WTC11 (cell line): ENCODE measurements at regions not wholly inside any gene's neighbourhood (a gene's known extent, or its start where the extent isn't known, plus 50 kb on each side); places are given as distances from the start of the nearest gene placed in this dataset.
"Not testable (repeated sequence)": the region's sequence is repeated elsewhere in the genome, so short reads cannot be mapped to it uniquely, and the experiment has no call there.

Experiments
- ATAC-seq: fragments of 200-7000 bp; cut with Tn5 transposase; 2 replicates; pipeline ENCODE4 v1.10.0; 2021; ENCODE audit warnings: mild to moderate bottlenecking, moderate library complexity
- CTCF ChIA-PET: fragments of 300-600 bp; sonication (Branson Sonifier 250); formaldehyde crosslinking; loops from one replicate; lab custom pipeline; 2021; ENCODE audit warnings: antibody characterized with exemption; lab: Charles Lee
- POLR2A ChIA-PET: fragments of 350-600 bp; sonication (Branson Sonifier 250); formaldehyde crosslinking; loops from one replicate; lab custom pipeline; 2021; ENCODE audit warnings: antibody characterized with exemption; lab: Charles Lee
- DNase-seq: peaks from one replicate; pipeline ENCODE4 v3.0.0; 2021; ENCODE audit warnings: low spot score
- H3K27ac Mint-ChIP-seq: 2 replicates; pipeline ENCODE4 v1.8.0; 2021; ENCODE audit warnings: mixed read lengths
- H3K27me3 Mint-ChIP-seq: 2 replicates; pipeline ENCODE4 v1.8.0; 2021; ENCODE audit warnings: low read depth, mild to moderate bottlenecking, moderate library complexity, mixed read lengths
- H3K36me3 Mint-ChIP-seq: 2 replicates; pipeline ENCODE4 v1.8.0; 2021; ENCODE audit warnings: mixed read lengths
- H3K4me1 Mint-ChIP-seq: 2 replicates; pipeline ENCODE4 v1.8.0; 2022; ENCODE audit warnings: mixed read lengths
- H3K4me3 Mint-ChIP-seq: 2 replicates; pipeline ENCODE4 v1.8.0; 2021; ENCODE audit warnings: mild to moderate bottlenecking, moderate library complexity, mixed read lengths
- H3K9me3 Mint-ChIP-seq: 2 replicates; pipeline ENCODE4 v1.8.0; 2021; ENCODE audit warnings: mixed read lengths
- ATF1 ChIP-seq: sonication (generic); formaldehyde crosslinking; IDR thresholded peaks from 2 replicates; pipeline ENCODE4 v1.8.1; 2023; ENCODE audit warnings: mild to moderate bottlenecking, moderate library complexity, missing genetic modification reagents
- NFYB ChIP-seq: sonication (generic); formaldehyde crosslinking; conservative IDR thresholded peaks from 2 replicates; pipeline ENCODE4 v1.8.0; 2022; ENCODE audit warnings: low read depth, missing genetic modification reagents
- OVOL2 ChIP-seq: fragments of 250-450 bp; sonication (Bioruptor Pico); IDR thresholded peaks from 2 replicates; pipeline ENCODE4 v1.9.0; 2021; ENCODE audit warnings: mild to moderate bottlenecking, borderline replicate concordance
- SMAD4 ChIP-seq: sonication (generic); formaldehyde crosslinking; IDR thresholded peaks from 2 replicates; pipeline ENCODE4 v1.8.0; 2022; ENCODE audit warnings: mild to moderate bottlenecking, missing genetic modification reagents
- TEAD1 ChIP-seq: sonication (generic); formaldehyde crosslinking; IDR thresholded peaks from 2 replicates; pipeline ENCODE4 v1.8.0; 2022; ENCODE audit warnings: mild to moderate bottlenecking, missing genetic modification reagents
- TP53 ChIP-seq: sonication (generic); formaldehyde crosslinking; IDR thresholded peaks from 2 replicates; pipeline ENCODE4 v1.8.1; 2023; ENCODE audit warnings: mild to moderate bottlenecking, missing genetic modification reagents
- ZNF263 ChIP-seq: sonication (generic); formaldehyde crosslinking; IDR thresholded peaks from 2 replicates; pipeline ENCODE4 v1.8.1; 2022; ENCODE audit warnings: low read depth, mild to moderate bottlenecking, moderate library complexity, missing genetic modification reagents
- TF ChIP-seq, protein P1 (sequence below): fragments of 200-600 bp; IDR thresholded peaks from 2 replicates; pipeline ENCODE4 v1.8.0; 2022; ENCODE audit warnings: antibody characterized with exemption
- TF ChIP-seq, protein P2 (sequence below): sonication (generic); formaldehyde crosslinking; IDR thresholded peaks from 2 replicates; pipeline ENCODE4 v1.8.1; 2023; ENCODE audit warnings: mild to moderate bottlenecking, missing genetic modification reagents, borderline replicate concordance
- TF ChIP-seq, protein P3 (sequence below): fragments of 250-450 bp; sonication (Bioruptor Pico); IDR thresholded peaks from 2 replicates; pipeline ENCODE4 v1.9.0; 2021; ENCODE audit warnings: mild to moderate bottlenecking
- TF ChIP-seq, protein P4 (sequence below): sonication (generic); formaldehyde crosslinking; IDR thresholded peaks from 2 replicates; pipeline ENCODE4 v1.8.1; 2022; ENCODE audit warnings: mild to moderate bottlenecking, missing genetic modification reagents, moderate library complexity, borderline replicate concordance
- TF ChIP-seq, protein P5 (sequence below): sonication (generic); formaldehyde crosslinking; IDR thresholded peaks from 2 replicates; pipeline ENCODE4 v1.8.1; 2023; ENCODE audit warnings: mild to moderate bottlenecking, missing genetic modification reagents, moderate library complexity

DNA sequence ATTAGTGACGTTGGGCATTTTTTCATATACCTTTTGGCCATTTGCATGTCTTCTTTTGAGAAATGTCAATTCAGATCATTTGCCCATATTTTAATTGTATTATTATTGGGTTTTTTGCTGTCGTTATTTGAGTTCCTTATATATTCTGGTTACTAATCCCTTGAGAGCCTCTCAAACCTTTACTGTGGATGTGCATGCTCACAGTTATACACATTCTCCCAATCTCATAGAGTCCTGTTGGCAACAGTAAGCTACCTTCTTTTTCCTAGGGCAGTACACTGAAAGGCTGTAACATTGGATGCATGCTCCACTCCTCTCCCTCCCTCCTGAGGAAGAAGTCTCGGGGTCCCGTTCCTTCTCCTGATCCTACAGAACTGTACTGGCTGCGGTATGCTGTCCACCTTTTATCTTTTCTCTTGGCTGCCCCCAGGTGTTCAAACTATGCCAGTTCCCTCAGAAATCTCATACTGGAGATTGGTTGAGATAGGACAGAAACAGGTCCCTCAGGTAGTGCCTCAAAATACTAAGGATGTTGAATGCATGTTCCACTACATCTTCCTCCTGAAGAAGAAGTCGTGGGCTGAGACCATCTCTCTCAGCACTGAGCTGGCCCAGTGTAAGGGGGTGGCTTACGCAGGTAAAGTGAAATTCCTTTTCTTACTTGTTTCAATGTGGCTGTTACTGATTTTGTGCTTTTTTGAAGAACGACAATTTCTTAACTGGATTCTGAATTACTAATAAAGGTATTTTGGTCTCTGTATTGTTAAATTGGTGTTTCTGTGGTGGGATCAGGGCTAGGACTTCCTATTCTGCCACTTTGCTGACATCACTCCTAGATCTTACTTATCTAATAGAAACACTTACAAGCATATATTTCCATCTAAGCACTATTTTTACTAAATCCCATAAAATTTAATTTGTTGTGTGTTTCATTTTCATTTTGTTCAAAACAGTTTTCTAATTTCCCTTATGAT lies 145.4 kb upstream of the HUWE1 start:
- peak; percentile 96 for ATAC-seq
- TF ChIP-seq, protein P1, sequence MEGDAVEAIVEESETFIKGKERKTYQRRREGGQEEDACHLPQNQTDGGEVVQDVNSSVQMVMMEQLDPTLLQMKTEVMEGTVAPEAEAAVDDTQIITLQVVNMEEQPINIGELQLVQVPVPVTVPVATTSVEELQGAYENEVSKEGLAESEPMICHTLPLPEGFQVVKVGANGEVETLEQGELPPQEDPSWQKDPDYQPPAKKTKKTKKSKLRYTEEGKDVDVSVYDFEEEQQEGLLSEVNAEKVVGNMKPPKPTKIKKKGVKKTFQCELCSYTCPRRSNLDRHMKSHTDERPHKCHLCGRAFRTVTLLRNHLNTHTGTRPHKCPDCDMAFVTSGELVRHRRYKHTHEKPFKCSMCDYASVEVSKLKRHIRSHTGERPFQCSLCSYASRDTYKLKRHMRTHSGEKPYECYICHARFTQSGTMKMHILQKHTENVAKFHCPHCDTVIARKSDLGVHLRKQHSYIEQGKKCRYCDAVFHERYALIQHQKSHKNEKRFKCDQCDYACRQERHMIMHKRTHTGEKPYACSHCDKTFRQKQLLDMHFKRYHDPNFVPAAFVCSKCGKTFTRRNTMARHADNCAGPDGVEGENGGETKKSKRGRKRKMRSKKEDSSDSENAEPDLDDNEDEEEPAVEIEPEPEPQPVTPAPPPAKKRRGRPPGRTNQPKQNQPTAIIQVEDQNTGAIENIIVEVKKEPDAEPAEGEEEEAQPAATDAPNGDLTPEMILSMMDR = 0 out of 2 replicates have a peak, but pooled peaks have one; percentile 23
- TF ChIP-seq ZNF263 (CRISPR knock-in tag) = no peak
- TF ChIP-seq, all 79 proteins: peak for 1
- no peaks in the 10 kb centered on the region for H3K4me1 Mint-ChIP-seq
- peak; percentile 33 for DNase-seq
- ChIA-PET POLR2A (no interaction called here), CTCF (interaction anchor here (0.6 to 1.6 kb wide), 2 partner anchors 140 to 148 kb away, joined by 3 to 4 read pairs; no protein-coding TSS in a partner anchor)
- H3K27ac Mint-ChIP-seq = no peak overlapping the region
- no peaks in the 10 kb centered on the region for H3K9me3 Mint-ChIP-seq
- no peaks in the 10 kb centered on the region for H3K27me3 Mint-ChIP-seq
- no peak overlapping the region for H3K4me3 Mint-ChIP-seq
- H3K36me3 Mint-ChIP-seq = no peaks in the 10 kb centered on the region

DNA sequence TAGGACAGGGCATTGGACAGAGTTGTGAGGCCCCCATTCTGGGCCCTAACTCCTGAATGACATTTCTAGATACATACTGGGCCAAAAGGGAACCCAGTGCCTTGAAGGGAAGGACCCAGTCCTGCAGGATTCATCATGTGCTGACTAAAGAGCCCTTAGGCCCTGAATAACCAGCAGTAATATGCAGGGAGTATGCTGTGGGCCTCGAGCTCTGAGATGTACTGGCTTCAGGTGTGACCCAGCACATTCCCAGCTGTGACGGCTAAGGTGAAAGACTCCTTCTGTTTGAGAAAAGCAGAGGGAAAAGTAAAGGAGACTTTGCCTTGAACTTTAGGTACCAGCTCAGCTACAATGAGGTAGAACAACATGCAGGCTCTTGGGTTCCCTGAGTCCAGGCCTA lies 138.2 kb upstream of the HUWE1 start:
- TF ChIP-seq NFYB (CRISPR knock-in tag) (no peak), TEAD1 (CRISPR knock-in tag) (no peak), OVOL2 (CRISPR knock-in tag) (no peak)
- TF ChIP-seq, protein P2, sequence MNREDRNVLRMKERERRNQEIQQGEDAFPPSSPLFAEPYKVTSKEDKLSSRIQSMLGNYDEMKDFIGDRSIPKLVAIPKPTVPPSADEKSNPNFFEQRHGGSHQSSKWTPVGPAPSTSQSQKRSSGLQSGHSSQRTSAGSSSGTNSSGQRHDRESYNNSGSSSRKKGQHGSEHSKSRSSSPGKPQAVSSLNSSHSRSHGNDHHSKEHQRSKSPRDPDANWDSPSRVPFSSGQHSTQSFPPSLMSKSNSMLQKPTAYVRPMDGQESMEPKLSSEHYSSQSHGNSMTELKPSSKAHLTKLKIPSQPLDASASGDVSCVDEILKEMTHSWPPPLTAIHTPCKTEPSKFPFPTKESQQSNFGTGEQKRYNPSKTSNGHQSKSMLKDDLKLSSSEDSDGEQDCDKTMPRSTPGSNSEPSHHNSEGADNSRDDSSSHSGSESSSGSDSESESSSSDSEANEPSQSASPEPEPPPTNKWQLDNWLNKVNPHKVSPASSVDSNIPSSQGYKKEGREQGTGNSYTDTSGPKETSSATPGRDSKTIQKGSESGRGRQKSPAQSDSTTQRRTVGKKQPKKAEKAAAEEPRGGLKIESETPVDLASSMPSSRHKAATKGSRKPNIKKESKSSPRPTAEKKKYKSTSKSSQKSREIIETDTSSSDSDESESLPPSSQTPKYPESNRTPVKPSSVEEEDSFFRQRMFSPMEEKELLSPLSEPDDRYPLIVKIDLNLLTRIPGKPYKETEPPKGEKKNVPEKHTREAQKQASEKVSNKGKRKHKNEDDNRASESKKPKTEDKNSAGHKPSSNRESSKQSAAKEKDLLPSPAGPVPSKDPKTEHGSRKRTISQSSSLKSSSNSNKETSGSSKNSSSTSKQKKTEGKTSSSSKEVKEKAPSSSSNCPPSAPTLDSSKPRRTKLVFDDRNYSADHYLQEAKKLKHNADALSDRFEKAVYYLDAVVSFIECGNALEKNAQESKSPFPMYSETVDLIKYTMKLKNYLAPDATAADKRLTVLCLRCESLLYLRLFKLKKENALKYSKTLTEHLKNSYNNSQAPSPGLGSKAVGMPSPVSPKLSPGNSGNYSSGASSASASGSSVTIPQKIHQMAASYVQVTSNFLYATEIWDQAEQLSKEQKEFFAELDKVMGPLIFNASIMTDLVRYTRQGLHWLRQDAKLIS (CRISPR knock-in tag) = no peak
- TF ChIP-seq, protein P3, sequence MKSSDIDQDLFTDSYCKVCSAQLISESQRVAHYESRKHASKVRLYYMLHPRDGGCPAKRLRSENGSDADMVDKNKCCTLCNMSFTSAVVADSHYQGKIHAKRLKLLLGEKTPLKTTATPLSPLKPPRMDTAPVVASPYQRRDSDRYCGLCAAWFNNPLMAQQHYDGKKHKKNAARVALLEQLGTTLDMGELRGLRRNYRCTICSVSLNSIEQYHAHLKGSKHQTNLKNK = no peak
- no peak overlapping the region for H3K4me3 Mint-ChIP-seq
- no peaks in the 10 kb centered on the region for H3K9me3 Mint-ChIP-seq
- DNase-seq = no peak
- POLR2A ChIA-PET = no interaction called here
- no peak for ATAC-seq
- no peaks in the 10 kb centered on the region for H3K27me3 Mint-ChIP-seq
- CTCF ChIA-PET = interaction anchor here (1.1 kb wide), 1 partner anchor 147 kb away, joined by 3 read pairs; no protein-coding TSS in a partner anchor
- no peak overlapping the region for H3K27ac Mint-ChIP-seq
- H3K4me1 Mint-ChIP-seq = no peaks in the 10 kb centered on the region
- no peaks in the 10 kb centered on the region for H3K36me3 Mint-ChIP-seq

DNA sequence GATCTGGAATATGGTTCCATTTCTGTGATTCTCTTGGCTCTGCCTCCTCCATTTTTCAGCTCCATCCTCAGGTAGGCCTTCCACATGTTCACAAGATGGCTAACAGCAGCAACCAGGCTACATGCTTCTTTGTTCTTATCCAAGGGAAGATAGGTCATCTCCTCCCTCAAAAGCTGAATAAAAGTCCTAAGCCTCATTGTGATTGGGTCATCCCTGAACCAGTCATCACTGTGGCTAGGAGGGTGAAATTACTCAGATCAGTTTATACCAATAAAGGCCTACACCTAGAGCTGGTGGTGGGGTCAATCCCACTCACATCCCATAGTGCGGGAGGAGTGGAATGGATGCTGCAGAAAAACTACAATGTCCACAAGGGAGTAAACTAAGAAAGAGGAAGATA lies 131.6 kb upstream of the HUWE1 start:
- CTCF ChIA-PET, H3K4me1 Mint-ChIP-seq: not testable (repeated sequence)

DNA sequence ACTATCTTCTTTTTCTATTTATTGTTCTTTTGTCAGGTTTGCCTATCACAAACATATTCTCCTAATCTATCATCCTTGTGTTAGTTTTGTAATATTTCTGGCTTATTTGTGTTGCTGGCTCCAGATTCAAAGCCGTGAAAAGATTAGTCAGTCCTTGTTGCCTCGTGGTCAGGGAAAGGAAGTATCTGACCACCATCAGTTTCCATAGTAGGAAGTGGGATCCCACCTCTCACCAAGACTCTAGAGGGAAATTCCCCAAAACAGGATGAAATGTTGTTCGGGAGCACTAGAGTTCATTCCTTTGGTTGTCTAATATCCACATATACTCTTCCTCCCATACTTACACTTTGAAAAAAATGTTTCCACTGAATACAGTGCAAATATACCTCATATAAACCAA lies 131.0 kb upstream of the HUWE1 start:
- Mint-ChIP-seq H3K27me3 (no peaks in the 10 kb centered on the region), H3K4me3 (no peak overlapping the region), H3K9me3 (no peaks in the 10 kb centered on the region), H3K36me3 (no peaks in the 10 kb centered on the region), H3K4me1 (peaks cover 4% of the 10 kb centered on the region), H3K27ac (no peak overlapping the region)
- TF ChIP-seq, protein P4, sequence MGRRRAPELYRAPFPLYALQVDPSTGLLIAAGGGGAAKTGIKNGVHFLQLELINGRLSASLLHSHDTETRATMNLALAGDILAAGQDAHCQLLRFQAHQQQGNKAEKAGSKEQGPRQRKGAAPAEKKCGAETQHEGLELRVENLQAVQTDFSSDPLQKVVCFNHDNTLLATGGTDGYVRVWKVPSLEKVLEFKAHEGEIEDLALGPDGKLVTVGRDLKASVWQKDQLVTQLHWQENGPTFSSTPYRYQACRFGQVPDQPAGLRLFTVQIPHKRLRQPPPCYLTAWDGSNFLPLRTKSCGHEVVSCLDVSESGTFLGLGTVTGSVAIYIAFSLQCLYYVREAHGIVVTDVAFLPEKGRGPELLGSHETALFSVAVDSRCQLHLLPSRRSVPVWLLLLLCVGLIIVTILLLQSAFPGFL = no peak
- no peak for TF ChIP-seq SMAD4 (CRISPR knock-in tag)
- TF ChIP-seq, protein P5, sequence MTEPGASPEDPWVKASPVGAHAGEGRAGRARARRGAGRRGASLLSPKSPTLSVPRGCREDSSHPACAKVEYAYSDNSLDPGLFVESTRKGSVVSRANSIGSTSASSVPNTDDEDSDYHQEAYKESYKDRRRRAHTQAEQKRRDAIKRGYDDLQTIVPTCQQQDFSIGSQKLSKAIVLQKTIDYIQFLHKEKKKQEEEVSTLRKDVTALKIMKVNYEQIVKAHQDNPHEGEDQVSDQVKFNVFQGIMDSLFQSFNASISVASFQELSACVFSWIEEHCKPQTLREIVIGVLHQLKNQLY (CRISPR knock-in tag) = no peak
- TF ChIP-seq ATF1 (CRISPR knock-in tag) = no peak
- TF ChIP-seq TP53 (CRISPR knock-in tag) = no peak
- no peak for ATAC-seq
- ChIA-PET POLR2A (no interaction called here), CTCF (no interaction called here)
- no peak for DNase-seq

More for the DNA sequence above, 131.6 kb upstream of the HUWE1 start:
- H3K9me3 Mint-ChIP-seq, H3K36me3 Mint-ChIP-seq, DNase-seq, H3K27ac Mint-ChIP-seq, H3K27me3 Mint-ChIP-seq, POLR2A ChIA-PET, H3K4me3 Mint-ChIP-seq, ATAC-seq: not testable (repeated sequence)
